HG03064 (cell line): ENCODE measurements at regions not wholly inside any gene's neighbourhood (a gene's known extent, or its start where the extent isn't known, plus 50 kb on each side); places are given as distances from the start of the nearest gene placed in this dataset.

Experiments
- ATAC-seq: cut with Tn5 transposase; IDR thresholded peaks from one replicate; pipeline ENCODE4 v1.9.1; 2021; ENCODE audit warnings: low read depth; ENCODE audit not compliant: unreplicated experiment

GRCh38 chr14:101221549-101222160 lies 318.1 kb upstream of the RTL1 start:
- ATAC-seq = no peak

DNA sequence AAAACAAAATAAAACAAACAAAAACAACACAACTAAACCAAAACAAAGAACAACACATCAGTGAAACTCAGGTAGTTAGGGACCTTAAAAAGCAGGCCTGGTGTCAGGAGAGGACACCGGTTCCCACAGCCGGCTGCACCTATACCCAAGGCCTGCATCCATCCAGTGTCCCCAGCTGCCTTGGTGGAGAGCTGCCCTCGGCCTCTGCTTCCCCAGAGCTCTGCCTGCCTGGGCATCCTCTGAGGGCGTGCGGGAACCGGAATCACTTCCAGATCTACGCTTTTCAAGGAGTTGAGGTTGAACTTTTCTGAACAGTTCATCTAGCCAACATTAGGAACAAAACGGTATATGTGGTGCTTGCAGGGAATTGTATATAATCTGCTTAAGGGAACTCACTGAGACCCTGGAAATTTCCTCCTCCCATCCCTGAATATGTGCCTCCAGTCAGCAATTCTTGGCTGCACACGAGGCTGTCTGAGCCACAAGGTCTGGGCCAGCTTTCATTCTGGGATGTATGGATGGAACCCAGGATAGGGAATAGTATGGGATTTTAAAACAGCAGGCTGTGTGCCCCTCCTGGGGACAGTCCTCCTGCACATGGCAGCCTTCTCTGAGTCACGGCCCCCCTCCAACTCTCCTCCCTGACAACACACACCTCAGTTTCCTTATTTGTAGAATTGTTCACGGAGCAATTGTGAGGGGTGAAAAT lies 319.0 kb upstream of the RTL1 start:
- no peak for ATAC-seq

DNA sequence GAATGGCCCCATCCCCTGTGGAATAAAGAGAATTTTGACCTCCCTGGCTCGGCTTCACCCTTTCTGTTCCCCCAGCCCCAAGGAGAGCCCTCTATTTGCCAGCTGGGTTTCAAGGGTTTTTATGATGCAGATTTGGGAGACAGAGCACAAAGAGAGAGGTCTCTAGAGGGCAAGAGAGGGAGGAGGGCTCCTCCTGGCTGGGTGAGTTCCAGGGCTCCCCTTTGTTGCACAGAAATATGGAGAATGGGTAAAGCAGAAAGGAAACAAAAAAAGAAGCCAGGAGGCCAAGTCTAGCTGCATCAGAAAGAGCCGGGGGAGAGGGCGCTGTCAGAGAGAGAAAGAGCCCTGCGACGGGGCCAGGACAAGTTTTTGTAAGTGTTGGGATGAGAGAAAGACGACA lies 319.6 kb upstream of the RTL1 start:
- no peak for ATAC-seq

DNA sequence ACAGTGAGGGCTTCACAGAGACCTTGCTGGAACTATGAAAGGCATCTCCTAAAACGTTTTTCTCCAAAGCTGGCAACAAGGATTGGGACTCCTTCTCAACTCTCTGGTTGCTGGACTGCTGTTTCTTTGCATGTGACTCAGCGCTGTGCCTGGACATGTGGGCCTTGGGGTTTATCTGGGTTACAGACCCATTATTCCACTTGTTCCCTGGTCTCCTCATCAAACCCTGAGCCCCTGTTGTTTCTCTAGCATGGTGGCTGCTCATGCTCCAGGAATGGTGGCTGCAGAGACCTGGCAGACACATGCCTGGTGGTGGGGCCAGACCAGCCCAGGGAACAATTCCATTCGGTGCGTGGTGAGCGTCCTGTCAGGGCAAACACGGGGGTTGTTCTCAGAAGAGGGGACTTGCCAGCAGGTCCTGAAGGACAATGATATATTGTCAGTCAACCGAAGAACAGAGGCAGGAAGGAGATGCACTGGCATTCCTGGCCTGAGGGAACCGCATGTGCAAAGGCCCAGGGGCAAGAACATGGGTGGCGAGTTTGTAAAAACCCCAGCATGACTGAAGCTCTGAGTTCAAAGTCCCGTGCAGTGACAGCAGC lies 320.1 kb upstream of the RTL1 start:
- ATAC-seq = no peak

- ATAC-seq = no peak
These were observed 321.0 kb upstream of the RTL1 start for GRCh38 chr14:101224356-101225156.

DNA sequence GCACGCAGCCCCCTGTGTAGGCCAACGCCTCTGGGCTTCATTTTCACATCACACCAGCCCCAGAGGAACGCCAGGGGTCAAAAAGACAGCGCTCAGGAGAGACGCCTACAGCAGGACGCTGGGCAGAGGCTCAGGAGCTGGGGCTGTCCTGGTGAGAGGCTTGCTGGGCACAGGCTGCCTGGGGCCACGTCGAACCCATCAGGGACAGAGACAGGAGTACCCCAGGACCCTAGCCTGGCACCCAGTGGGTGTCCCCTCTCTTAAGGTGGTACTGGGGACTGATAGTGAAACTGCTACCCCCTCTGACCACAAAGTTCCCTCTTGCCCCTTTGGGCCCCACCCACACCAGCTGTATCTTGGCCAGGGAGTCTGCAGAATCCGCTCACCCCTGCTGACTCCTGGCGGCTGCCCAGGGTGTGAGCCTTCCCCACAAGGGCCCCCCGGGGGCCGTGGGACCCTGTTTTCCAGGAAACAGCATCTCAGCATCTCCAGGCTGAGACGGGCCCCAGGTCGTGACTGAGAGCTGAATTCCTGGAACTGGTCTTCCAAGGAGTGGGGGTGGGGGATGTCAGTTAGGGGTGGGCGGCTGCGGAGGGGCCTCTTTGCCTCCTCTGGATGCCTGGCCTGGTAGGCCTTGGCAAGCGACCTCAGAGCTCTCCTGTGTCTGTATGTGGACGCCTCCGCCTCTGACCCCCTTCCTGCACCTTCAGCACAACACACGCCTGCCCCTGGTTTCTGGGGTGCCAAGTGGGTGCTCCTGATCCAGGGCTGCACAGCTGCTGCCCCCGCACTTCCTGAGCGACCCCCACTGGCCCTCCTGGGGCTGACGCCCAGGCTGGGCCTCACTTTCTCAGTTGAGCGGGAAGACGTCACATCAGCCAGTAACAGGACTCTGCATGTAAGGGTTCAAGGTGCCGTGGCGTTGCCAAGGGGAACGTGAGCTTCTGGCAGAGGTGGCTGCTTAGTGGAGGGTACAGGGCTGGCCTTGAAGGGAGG lies 321.9 kb upstream of the RTL1 start:
- ATAC-seq = no peak

GRCh38 chr14:101226265-101226602 lies 322.7 kb upstream of the RTL1 start:
- ATAC-seq = no peak

GRCh38 chr14:101226603-101227425 lies 323.3 kb upstream of the RTL1 start:
- ATAC-seq = no peak

GRCh38 chr14:101227611-101228594 lies 324.4 kb upstream of the RTL1 start:
- ATAC-seq = no peak

- no peak for ATAC-seq
These were observed 325.5 kb upstream of the RTL1 start for GRCh38 chr14:101228949-101229541.

- ATAC-seq = no peak
These were observed 326.1 kb upstream of the RTL1 start for GRCh38 chr14:101229666-101230065.

GRCh38 chr14:101230161-101230850 lies 326.8 kb upstream of the RTL1 start:
- no peak for ATAC-seq

GRCh38 chr14:101230851-101231550 lies 327.5 kb upstream of the RTL1 start:
- ATAC-seq = no peak

DNA sequence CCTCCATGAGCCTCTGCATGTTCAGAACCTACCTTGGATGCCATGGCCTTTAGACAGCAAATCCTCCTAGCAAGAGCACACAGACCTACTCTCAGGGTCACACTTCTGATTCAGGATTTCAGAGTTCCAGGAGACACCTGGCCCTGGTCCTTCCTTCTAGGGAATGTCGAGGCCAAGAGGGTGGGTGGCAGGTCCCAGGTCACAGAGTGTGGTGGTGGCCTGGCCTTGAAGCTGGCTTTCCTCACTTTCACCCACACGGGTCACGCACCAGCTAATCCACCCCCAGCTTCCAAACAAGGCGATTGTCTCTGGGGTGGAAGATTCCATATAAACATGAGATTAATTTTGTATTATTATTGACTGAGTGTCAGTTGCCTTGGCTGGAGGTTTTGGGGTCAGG lies 328.3 kb upstream of the RTL1 start:
- ATAC-seq = no peak

DNA sequence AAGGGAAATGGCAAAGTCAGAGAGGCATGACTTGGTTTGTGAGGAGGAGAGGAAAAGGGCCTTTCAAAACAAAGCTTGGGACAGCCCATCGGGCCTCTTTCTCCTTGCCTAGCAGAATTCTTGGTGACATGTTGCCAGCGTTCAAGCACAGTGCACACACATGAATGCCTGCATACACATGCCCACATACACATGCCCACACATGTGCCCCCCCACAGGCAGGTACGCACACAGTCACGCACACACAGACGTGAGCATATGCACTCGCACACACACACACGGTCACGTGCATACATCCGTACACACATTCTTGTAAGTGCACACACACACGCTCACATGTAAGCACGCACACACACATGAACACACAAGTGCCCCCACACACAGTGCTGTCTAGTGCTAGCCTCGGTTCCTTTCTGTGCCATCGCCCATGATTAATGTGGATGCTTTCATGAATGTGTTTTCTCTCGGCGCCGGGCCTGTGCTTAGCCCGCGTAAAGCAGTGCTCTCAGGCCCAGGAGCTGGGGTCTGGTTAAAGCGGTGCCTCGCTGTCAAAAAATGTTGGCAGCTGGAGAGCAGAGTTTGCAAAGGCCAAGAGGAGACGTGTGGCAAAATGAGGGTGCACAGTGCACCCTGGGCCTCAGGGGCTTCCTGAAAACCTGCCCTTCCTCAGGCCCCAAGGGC lies 328.8 kb upstream of the DIO3 start:
- ATAC-seq = no peak

DNA sequence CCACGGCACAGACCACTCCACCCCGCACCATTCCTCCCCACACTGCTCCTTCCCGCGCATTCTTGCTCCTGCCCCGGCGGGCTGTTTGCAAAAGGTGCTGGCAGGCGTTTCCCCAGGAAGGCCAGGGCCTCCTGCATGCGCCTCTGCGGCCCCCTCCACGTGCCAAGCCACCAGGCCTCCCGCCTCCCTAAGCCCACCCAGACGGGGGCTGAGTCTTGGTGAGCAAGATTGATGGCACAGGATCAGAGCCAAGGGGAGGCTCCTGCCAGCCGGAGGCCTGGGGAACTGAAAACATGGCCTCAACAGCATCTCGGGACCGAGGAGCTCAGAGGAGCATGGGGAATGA lies 328.3 kb upstream of the DIO3 start:
- no peak for ATAC-seq
